NCI-H1694 (cell line): ENCODE measurements at regions not wholly inside any gene's neighbourhood (a gene's known extent, or its start where the extent isn't known, plus 50 kb on each side); places are given as distances from the start of the nearest gene placed in this dataset.

ENCODE experiments used
- DNase-seq: peaks from one replicate; lab custom pipeline; 2025; lab: John Stamatoyannopoulos, UW

DNA sequence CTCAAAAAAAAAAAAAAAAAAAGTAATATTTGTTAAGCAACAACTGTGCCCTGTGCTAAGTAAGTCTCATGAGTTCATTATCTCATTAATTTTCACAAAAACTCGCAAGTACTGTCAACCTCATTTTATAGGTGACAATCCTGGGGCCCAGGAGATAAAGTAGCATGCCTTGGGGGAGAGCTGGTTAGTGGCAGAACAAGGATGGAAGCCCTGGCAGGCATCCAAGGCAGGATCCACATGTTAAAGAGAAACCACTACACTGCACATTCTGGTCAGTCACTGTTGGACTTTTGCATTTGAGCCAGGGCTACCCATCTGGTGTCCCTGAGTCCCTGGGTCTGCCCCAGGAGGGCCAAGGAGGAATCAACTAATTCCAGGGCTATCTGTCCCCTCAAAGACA, 54.6 kb downstream of the ZFP36L2 start:
- DNase-seq: no peak

DNA sequence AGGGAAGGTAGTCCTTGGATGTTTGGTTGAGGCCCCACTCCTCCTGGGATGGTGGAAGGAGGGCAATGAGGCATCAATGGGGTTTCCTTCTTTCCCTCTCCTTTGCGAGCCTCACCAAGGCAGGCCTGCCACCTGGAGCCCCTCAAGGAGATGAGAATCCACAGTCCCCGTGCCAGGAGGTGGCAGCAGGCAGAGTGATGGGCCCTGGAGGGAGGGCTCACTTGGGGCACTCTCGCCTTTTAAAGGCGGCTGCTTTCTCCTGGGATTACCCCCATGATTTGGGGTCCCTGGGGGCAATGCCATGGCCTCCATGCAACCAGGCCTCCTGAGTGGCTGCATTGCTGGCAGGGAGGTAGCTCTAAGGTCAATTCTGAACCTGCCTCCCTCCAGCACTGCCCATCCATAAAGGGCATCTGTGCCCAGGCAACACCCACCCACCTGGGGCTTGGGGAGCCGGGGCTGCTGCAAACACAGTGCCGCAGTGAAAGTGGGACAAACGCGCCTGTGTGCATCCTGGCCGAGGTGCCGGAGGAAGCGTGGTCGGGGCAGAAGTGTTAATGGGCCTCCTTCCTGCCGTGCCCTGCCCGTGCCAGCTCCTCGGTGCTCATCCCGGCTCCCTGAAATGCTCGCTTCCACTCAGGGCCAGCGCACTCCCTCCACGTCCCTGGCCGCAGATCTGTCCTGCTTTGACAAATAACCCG, 55.9 kb downstream of the ZFP36L2 start:
- no peak for DNase-seq

DNA sequence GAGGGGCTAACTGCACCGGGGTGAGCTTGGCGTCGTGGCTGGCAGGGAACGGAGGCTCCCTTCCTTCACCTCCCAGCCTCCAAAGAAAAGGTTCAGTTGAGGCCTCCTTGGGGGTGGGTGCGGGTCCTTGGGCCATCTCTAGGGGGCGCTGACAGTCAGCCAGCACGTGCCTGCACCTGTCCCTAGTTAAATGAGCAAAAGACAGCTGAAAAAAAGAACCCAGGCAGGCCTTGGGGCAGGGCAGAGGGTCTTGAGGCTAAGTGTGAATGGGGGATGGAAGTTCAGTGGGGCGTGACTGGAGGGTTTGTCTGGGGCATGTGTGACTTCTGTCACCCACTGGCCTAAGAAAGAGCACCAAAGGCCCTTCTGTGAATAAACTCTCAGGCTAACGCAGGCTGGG, 56.4 kb downstream of the ZFP36L2 start:
- no peak for DNase-seq

DNA sequence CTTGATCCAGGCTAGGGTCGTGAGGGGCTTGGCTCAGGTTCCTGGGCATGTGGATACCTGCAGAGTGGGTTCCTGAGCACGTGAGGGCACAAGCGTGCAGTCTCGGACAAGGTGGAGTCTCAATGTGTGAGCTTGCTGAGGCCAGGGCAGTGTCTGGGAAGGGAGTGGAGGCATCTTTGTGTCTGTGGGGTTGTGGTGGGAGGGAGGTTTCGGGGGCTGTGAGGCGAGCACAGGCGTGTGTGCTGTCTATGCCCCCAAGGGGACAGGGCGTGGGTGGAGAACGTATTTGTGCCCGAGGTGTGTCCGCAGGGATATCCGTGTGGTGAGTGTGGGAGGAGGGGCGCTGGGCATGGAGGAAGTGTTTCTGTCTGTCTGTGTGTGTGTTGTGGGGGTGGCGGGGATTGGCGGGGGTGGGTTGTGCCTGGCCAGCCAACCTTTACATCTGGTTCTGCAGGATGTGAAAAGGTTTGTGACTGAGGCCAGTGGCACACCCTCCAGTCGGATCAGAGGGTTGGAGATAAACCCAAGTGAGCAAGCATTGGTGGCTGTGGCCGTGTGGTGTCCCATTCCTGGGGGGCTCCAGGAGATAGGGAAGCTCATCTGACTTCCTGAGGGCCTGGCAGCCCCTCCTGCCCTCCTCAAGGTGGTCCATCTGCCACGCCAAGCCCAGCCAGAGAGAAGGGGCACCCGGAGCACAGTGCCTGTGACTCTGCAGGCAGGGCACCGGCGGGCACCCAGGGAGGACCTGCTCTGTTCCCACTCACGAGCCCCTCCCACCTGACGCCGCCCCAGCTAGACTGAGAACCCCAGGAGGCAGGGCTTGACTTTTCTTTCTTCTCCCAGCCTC, 57.1 kb downstream of the ZFP36L2 start:
- DNase-seq: no peak

DNA sequence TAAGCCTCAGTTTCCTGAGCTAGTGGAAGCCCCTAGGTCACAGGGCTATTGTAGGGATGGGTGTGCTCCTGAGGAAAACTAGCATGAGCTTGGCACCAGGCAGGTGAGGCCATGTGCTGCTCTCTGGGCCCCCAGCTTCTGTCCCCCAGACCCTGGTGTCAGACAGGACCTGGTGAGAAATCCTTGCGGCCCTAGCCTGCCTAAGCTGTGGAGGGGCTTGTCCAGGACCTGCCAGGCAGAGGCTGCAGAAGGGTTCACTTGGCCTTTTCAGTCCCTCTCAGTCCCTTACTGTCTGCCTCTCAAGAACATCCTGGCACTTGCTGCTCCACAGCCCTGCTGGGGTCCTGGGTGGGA, 58.4 kb downstream of the ZFP36L2 start:
- no peak for DNase-seq

DNA sequence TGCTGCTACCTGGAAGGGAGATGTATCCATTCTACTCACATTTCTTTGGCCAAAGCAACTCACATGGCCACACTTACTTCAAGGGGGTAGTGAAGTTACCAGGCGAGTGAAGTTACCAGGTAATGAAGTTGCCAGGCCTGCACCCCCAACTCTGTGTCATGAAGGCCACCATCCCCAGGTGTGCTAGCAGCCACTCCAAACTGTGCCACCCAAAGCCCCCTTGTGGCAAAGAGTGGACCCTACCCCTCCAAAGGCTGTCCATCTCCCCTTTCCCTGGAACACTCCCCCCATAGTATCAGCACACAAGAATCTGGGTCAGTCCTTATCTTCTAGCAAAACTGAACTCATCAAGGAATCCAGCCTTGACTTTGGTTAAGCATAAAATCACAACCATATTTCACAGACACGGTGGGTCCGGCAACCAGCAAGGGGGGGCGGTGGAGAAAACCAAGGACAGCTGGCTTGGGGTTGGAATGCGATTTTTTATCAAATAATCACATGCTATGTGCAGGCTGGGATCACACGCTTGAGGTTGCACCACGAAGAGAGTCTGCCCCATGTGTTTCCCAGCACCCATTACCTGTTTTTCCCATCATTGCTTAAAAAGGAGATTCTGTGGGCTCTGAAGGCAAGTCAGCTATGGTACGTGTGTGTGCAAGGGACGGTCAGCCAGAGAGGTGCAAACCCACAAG, 60.9 kb downstream of the ZFP36L2 start:
- no peak for DNase-seq

DNA sequence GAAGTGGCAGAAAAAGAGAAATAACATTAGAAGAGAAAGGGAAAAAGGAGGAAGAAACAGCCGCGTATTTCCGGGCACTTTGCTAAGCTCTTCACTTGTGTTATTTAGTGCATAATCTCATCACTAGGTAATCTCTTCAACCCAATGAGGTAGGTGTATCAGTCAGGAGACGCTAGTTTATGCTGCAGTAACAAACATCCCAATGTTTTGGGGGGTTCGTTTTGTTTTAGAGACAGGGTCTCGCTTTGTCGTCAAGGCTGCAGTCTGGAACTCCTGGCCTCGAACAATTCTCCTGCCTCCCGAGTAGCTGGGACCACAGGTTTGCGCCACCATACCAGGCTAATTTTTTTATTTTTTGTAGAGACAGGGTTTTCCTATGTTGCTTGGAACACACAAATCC, 61.7 kb downstream of the ZFP36L2 start:
- DNase-seq: no peak

DNA sequence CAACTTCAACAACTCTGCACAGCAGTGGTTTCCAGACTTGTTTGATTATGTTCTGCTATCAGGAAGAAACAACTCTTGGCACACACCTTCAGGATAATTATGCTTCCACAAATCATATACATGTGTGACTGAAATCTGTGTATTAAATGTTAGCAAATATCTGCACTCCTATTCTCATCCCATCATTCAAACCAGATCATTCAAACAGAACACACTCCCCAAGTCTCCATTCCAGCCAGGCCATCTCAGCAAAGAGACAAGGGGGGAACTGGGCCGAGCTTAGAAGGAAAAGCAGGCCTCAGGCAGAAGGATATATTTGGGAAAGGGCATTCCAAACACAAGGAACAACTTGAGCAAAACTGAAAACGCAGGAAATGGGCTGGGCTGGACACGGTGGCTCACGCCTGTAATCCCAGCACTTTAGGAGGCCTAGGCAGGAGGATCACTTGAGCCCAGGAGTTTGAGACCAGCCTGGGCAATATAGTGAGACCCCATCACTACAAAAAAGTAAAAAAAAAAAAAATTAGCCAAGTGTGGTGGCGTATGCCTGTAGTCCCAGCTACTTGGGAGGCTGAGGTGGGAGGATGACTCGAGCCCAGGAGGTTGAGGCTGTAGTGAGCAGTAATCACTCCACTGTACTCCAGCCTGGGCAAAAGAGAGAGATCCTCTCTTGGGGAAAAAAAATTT, 62.7 kb downstream of the ZFP36L2 start:
- no peak for DNase-seq

DNA sequence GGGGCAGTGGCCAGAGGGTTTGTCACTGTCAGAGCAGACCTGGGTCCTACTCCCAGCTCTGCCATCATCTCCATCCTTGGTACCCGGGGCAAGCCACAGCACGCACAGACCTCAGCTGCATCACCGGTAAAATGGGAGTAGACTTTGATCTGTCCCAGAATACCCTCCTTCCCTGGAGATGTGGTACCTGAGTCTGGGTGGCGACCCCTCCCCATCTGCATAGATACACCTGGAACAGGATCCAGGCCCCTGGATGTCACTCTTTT, 64.0 kb downstream of the ZFP36L2 start:
- DNase-seq: no peak

DNA sequence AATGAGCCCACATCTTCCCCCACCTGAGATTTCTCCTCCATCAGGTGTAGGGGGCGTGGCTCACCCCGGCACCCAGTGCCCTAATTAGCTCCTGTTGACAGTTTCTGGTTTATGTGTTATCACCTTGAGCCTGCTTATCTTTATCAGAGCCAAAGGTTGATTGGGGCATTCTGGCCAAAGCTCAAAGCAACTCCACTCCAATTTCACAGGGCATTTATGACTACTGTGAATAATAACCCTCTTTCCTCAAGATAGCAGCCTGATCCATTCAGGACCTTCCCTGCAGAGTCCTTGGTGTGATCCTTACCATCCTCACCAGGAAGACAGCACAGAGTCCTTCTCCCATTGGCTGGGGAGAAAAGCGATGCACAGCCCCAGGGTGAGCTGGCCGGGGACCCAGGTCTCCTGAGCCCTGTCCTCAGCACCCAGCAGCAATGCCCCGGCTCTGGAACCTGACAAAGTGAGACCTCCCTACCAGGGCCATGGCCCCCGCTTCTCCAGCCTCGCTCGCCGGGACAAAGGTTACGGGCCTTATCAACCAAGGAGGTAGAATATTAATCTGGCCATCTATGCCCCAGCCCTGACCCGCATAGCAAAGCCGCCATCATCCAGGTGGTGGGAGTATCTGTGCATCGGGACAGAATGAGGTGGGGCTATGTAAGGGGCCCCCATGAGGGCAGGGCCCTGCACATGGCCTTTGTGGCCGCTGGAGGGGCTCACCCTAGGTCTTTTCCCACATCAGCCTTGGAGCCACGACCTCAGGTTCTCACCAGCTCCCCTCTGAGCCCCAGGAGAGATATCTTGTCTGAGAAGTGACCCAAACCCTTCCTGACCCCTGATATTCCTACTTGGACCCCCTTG, 64.5 kb downstream of the ZFP36L2 start:
- no peak for DNase-seq

DNA sequence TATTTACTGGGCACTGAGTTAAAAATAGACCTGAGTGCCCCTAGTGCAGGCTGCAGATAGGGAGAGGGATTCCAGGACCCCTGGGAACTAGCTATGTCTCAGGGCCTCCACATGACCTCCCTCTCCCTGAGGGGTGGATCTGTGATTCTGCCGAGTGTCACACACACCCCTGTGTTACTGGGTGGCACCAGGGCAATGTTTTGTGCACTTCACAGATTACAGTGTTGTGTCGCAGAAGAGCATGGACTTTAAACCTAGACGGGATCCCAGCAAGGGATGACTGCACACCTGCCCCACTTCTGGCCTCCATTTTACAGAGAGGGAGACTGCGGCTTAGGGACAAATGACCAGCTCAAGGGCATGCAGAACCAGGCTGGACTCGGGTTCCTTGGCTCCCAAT, 65.6 kb downstream of the ZFP36L2 start:
- no peak for DNase-seq

DNA sequence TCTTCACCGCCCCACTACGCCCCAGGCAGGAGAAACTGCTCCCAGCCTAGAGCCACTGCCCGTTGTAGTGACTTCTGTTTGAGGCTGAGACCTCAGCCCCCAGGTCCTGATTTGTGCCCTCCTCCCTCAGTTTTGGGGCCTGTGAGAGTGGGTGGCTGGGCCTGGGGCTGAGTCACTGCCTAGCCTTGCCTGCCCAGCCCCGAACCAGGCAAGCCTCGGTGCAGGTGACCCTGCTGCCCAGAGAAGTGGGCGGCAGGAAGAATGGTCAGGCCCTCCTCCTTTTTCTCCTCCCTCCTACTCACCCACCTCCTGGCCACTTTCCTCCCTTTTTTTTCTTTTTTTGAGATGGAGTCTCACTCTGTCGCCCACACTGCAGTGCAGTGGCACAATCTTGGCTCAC, 66.6 kb downstream of the ZFP36L2 start:
- no peak for DNase-seq

DNA sequence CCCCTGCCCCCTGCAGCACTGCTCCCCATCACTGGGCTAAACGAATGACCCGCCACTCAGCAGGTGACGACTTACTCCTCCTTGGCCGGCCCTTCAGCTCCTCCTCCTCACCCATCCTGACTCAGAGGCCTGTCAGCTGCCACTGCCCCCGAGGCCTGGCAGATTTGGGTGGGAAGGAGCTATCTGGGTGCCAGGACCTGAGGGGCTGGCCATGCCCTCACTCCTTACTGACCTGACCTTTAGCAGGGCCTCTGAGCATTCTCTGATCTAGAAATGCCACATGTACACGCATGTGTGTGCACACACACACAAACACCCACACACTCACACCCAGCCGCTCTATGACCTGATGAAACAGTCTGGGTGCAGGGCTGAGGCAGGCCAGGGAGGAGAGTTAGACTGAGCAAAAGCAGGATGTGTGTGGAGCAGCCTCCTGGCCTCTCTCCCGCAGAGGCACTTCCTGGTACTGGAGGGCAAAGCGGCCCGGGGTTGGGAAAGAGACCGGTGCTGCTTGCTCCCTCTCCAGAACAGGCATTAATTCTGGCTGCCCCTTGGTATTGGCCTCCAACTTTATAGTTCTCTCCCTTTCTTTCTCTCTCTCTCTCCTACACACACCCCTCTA, 68.0 kb downstream of the ZFP36L2 start:
- no peak for DNase-seq

DNA sequence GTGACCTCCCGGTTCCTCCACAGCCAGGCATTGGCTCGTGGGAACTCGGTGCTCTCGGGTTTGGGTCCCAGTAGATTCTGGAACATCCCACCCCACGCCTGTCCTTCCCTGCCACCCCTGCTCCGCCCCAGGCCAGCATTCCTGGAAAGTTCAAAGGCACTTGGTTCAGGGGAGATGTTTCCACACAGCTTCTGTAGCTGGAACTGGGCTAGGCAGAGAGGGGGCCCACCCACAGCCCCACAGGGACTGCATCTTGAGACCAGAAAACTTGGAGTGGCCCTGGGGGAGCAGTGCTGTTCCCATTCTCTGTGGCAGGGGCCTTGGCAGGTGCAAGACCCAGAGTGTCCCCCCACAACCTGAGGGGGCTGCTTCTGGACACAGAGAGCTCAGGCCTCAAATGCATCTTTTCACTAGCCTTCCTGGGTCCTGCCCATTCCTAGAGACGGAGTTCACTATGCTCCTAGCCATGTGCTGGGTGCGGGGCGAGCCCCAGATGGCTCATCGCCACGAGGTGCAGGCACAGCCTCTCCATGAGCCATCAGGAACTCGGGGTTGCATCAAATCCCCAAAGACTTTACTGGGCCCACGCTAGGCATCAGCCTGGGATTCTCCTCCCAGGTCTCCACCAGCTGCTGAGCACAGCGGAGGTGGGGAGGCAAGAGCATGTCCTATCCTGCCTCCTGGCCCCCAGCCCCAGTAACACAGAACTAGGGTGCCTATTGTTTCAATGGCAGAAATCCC, 68.7 kb downstream of the ZFP36L2 start:
- DNase-seq: no peak

DNA sequence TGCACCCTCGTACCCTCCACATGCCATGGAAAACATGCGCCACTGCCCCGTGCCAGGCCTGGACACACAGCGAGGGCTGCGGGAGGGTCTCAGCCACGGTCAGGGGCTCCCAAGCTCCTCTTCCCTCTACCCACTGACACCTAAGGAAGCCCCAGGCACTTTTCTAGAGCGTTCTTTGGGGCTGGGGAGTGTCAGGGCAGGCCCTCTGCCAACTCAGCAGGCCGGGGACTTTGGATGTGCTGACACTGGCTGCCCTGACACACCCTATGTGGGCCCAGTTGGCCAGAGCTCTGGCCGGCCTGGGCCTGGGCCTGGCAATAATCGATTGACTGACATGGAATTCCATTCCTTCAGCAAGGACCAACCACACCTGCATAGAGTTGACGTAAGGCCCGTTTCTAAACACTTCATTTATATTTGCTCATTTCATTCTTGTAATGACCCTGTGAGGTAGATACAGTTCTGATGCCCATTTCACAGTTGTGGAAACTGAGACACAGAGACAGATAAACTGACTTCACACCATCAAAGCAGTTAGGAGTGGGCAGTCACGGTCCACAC, 70.5 kb downstream of the ZFP36L2 start:
- no peak for DNase-seq

DNA sequence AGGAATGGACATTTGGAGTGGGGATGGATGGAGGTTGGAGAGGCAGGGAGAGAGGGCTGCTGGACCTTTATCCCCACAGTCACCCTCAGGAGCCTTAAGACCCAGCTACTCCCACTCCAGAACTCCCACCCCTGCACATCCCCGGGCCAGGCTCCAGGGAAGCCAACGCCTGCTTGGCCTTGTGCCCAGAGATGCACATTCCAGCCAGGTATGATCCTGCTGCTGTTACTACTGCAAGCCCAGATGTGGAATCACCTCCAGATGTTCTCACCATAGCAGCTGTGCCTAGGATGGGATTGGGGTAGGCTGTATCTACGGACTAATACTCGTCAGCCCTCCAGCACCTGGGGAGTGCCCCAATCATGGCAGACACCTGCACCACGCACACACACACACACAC, 71.7 kb downstream of the ZFP36L2 start:
- no peak for DNase-seq

DNA sequence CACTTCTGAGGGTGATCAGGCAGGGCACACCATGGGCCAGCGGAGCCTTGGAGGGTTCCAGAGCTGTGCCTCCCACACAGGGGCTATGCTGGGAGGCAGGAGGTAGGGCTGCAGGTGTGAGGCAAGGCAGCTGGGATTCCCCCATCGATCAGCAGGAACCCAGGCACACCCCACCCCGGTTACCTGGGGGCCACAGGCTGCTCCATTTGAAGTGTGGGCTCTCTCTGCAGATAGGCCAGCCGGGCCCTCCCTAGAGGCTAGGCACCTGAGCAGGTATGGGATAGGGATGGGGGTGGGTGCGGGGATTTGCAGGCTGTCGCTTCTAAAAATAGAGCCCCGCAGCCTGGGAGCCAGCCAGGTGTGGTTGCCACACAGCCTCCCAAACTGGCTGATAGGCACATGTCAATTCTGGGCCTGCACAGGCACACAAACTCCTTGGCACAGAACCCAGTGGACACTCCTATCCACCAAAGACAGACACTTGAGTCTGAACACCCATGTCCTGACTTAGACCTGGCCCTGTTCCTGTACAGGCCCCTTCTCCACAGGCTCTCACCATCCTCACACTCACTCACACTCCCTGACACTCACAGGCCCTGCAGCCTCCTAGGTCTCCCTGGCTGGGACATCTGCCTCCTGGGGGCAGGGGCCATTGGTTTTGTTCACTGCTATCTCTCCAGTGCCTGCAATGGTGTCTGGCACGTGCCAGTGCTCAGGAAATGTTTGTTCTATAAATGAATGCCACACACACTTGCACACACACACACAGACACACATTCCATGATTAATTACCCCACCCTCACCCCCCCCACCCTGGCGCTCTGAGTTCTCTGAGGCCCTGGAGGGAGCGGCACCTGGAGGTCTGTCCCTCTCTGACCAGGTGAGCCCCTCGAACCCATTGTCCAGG, 73.4 kb downstream of the ZFP36L2 start:
- DNase-seq: no peak

DNA sequence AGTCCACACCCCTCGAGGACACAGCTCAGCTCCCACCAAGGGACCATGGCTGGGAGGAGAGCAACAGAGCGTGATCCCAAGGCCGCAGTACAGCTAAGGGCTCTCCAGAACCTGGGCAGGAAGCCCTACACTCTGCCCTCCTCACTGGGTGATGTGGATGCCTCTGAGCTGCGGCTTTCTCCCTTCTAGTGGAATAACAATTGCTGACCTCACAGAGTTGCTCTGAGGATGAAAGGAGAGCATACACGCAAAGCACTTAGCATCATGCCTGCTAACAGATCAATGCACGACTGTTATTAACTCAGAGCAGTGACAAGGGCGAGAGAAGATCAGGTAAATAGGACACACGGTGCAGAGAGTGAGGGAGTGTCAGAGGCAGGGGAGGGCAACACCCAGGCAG, 74.2 kb downstream of the ZFP36L2 start:
- no peak for DNase-seq

DNA sequence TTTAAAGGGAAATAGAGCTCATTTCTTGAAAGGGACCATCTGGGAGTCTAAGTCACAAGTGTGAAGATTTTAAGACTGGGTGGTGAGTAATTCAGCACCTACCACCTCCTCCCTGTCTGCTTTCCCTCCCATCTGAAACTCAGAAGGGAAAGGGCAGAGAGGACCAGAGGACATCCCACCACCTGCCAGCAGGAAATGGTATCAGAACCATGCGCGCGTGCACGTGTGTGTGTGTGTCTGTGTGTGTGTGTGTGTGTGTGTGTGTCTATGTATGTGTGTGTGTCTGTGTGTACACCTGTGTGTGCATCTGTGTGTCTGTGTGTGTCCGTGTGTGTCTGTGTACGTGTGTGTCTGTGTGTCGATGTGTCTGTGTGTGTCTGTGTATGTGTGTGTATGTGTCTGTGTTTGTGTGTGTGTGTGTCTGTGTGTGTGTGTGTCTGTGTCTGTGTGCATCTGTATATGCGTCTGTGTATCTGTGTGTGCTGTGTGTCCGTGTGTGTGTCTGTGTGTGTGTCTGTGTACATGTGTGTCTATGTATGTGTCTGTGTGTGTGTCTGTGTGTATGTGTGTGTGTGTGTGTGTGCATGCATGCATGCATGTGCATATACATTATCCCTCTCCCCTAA, 76.8 kb downstream of the ZFP36L2 start:
- no peak for DNase-seq
